VCaP (cell line): ENCODE measurements at regions not wholly inside any gene's neighbourhood (a gene's known extent, or its start where the extent isn't known, plus 50 kb on each side); places are given as distances from the start of the nearest gene placed in this dataset.
A peak's percentile ranks its signal among the peaks of the same experiment; 100 is the strongest.

Experiments
- H3K27ac ChIP-seq: fragments of 450-650 bp; 2 replicates; pipeline ENCODE4 v1.5.1; 2017
- TF ChIP-seq, protein P1 (sequence below): fragments of 450-650 bp; conservative IDR thresholded peaks from 2 replicates; pipeline ENCODE4 v1.5.1; 2017; ENCODE audit warnings: mild to moderate bottlenecking, moderate library complexity

DNA sequence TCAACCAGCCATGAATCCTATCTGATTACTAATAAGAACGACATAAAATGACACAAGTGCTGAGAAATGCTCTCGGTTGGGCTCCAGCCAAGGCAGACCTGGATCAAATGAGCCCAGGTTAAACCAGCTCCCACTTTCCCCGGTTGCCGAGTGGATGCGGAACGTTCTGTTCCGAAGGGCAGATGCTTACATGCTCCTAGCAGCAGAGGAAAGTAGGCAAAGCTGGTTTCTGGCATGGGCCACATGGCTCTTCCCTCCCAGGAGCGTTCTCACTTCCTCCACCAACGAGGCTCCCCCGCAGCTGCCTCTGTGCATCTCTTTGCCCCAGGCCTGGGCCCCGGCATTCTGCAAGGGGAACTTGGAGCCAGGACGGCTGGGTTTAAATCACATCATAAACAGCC, 61.8 kb upstream of the SDK1 start:
- peak overlapping the region; percentile 20; the same call in 1 of the 2 replicates for H3K27ac ChIP-seq
- TF ChIP-seq, protein P1, sequence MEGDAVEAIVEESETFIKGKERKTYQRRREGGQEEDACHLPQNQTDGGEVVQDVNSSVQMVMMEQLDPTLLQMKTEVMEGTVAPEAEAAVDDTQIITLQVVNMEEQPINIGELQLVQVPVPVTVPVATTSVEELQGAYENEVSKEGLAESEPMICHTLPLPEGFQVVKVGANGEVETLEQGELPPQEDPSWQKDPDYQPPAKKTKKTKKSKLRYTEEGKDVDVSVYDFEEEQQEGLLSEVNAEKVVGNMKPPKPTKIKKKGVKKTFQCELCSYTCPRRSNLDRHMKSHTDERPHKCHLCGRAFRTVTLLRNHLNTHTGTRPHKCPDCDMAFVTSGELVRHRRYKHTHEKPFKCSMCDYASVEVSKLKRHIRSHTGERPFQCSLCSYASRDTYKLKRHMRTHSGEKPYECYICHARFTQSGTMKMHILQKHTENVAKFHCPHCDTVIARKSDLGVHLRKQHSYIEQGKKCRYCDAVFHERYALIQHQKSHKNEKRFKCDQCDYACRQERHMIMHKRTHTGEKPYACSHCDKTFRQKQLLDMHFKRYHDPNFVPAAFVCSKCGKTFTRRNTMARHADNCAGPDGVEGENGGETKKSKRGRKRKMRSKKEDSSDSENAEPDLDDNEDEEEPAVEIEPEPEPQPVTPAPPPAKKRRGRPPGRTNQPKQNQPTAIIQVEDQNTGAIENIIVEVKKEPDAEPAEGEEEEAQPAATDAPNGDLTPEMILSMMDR, result no peak

DNA sequence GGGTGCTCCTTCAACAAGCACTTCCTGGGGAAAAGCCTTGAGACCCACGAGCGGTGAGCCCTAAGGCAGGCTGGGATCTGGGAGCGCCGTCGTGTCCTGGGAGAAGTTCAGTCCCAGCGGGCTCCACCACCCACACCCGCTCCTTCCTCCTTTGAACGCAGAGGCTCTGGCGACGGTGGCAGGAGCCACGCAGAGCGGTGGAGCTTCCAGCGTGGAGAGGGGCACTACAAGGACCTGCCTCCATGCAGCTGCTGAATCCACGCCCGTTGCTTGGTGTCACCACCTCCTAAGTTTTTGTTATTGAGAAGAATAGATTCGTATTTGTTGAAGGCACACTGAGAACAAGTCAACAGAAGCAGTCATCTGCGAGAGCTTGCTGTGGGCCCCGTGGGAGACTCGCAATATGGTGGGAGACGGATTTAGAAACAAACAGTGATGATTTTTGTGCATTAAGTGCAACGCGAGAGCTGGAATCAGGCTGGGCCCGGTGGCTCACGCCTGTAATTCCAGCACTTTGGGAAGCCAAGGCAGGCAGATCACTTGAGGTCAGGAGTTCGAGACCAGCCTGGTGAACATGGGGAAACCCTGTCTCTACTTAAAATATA, 60.1 kb upstream of the SDK1 start:
- TF ChIP-seq, protein P1, result no peak
- H3K27ac ChIP-seq, result no peak overlapping the region

DNA sequence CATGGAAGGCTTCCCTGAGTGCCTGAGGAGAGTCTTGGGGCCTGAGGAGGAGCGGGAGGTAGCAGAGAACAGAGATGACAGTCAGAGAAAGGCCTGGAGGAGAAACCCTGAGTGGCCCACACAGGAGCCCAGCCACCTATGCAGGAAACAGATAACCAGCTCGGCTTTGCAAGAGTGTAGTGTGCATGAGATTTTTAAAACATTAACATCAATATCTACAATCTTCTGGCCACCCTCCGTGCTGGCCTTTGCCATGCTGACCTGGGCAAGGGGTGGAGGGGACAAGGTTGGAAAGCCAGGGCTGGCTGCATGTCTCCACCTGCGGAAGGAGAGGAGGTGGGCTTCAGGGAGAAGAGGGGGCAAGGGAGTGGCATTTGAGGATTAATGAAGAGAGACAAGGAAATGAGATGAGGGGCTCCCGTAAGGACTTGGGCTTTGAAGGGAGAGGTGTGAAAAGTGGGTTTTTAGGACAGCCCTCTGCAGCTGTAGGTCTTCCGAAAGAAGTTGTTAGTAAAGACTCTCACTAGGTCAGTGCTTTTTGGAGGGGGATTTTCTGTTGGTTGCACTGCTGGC, 59.3 kb upstream of the SDK1 start:
- TF ChIP-seq, protein P1, result no peak
- H3K27ac ChIP-seq, result no peak overlapping the region

DNA sequence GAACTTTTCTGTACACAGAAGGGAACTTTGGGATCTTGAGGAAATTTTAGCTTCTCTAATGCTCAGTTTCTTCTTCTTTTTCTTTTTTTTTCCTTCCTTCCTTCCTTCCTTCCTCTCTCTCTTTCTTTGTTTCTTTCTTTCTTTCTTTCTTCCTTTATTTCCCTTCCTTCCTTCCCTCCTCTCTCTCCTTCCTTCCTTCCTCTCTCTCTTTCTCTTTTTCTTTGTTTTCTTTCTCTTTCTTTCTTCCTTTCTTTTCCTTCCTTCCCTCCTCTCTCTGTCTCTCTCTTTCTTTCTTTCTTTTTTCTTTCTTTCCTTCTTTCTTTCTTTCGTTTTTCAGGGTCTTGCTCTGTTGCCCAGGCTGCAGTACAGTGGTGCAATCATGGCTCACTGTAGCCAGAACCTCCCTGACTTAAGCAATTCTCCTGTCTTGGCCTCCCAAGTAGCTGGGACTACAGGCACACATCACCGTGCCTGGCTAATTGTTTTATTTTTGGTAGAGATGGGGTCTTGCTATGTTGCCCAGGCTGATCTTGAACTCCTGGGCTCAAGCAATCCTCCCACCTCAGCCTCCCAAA, 58.6 kb upstream of the SDK1 start:
- no peak overlapping the region for H3K27ac ChIP-seq
- TF ChIP-seq, protein P1, result no peak

DNA sequence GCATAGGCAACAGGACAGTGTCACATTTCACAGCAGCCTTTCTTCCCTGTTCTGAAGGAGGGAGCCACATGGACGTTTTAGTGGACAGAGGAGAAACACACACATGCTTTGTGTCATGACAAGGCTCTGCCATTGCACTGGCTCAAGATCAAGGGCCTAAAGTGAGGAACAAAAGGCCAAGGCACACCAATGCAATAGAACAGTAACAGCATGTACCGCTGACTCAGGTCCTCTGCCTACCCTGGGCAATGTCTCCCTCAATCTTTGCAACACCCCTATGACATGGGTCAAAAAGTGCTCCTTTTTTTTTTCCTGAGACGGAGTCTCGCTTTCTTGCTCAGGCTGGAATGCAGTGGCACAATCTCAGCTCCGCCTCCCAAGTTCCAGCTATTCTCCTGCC, 57.8 kb upstream of the SDK1 start:
- no peak overlapping the region for H3K27ac ChIP-seq
- TF ChIP-seq, protein P1, result no peak

DNA sequence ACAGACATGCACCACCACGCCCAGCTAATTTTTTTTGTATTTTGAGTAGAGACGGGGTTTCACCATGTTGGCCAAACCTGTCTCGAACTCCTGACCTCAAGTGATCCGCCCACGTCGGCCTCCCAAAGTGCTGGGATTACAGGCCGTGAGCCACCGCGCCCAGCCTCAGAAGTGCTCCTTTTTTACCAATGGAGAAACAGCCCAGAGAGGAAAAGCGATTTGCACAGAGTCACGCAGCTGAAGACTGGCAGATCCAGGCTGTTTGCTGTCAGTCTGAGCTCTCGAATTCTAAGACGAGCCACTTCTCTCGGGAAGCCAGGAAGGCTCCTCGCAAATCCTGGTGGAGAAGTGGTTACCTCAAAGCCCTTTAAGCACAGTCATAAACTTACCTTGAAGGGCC, 57.4 kb upstream of the SDK1 start:
- TF ChIP-seq, protein P1, result no peak
- H3K27ac ChIP-seq, result no peak overlapping the region

DNA sequence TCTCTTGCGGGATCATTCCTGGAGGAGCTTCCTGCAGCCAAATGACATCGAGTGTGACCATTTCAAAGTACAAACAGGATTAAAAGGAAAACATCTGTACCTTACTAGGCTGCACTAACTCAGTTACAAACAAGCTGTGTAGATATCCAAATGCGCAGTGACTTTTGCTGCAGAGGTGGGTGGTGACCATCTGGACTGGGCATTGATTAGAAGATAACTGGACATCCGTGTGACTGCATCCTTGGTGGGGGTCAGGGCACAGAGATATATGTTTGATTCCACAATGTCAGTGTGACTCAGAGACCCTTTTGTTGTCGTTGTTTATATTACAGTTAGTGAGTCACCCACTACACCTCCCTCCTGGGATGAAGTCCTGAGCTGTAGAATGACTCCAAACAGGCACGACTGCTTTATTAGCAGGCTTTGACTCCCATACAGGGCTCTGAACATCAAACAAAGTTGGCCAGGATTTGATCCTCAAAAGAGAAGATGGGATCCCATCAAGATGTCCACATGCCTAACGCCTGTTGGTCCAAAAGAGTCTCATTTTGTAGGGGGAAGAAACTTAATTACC, 56.7 kb upstream of the SDK1 start:
- H3K27ac ChIP-seq, result no peak overlapping the region
- TF ChIP-seq, protein P1, result no peak
